Caki2 (cell line): ENCODE measurements at regions not wholly inside any gene's neighbourhood (a gene's known extent, or its start where the extent isn't known, plus 50 kb on each side); places are given as distances from the start of the nearest gene placed in this dataset.

Experiments
- DNase-seq: peaks from one replicate; pipeline ENCODE4 v3.0.0-alpha.2; 2015; ENCODE audit warnings: low read depth
- in situ Hi-C: cut with HindIII; loops from 2 replicates; pipeline ENCODE4 v1.10.0; 2016; ENCODE audit warnings: low sequenced_read_pairs, low pct_unique_long_range_greater_than_20kb, mixed read lengths

GRCh38 chr16:86632206-86632605 is 53.9 kb downstream of the FOXL1 start:
- in situ Hi-C loops: no loop called here
- no peak for DNase-seq

GRCh38 chr16:86632944-86633343 is 54.6 kb downstream of the FOXL1 start:
- in situ Hi-C loops: no loop called here

GRCh38 chr16:86634292-86634691 is 55.9 kb downstream of the FOXL1 start:
- in situ Hi-C loops: no loop called here
- DNase-seq: no peak

More at GRCh38 chr16:86632944-86633343, 54.6 kb downstream of the FOXL1 start:
- DNase-seq: no peak

GRCh38 chr16:86635176-86635876 is 57.0 kb downstream of the FOXL1 start:
- in situ Hi-C loops: no loop called here
- no peak for DNase-seq

GRCh38 chr16:86635926-86636325 is 57.6 kb downstream of the FOXL1 start:
- DNase-seq: no peak
- in situ Hi-C loops: no loop called here

GRCh38 chr16:86637744-86638143 is 59.4 kb downstream of the FOXL1 start:
- in situ Hi-C loops: no loop called here
- DNase-seq: no peak

- in situ Hi-C loops: no loop called here
- no peak for DNase-seq
Measured at GRCh38 chr16:86638642-86639041, 60.3 kb downstream of the FOXL1 start.

GRCh38 chr16:86639354-86639753 is 61.0 kb downstream of the FOXL1 start:
- in situ Hi-C loops: no loop called here
- DNase-seq: no peak

GRCh38 chr16:86640265-86640843 is 62.0 kb downstream of the FOXL1 start:
- DNase-seq: no peak
- in situ Hi-C loops: no loop called here

GRCh38 chr16:86642087-86642486 is 63.7 kb downstream of the FOXL1 start:
- in situ Hi-C loops: no loop called here
- peak; percentile 34 for DNase-seq

- in situ Hi-C loops: no loop called here
- no peak for DNase-seq
Measured at GRCh38 chr16:86643671-86644070, 65.3 kb downstream of the FOXL1 start.

- no peak for DNase-seq
- in situ Hi-C loops: no loop called here
Measured at GRCh38 chr16:86647561-86647960, 69.2 kb downstream of the FOXL1 start.

- in situ Hi-C loops: no loop called here
- DNase-seq: no peak
Measured at GRCh38 chr16:86649875-86650274, 71.5 kb downstream of the FOXL1 start.

- in situ Hi-C loops: no loop called here
Measured at GRCh38 chr16:86651013-86651627, 72.8 kb downstream of the FOXL1 start.

GRCh38 chr16:86651823-86652222 is 73.5 kb downstream of the FOXL1 start:
- DNase-seq: no peak
- in situ Hi-C loops: no loop called here

More at GRCh38 chr16:86651013-86651627, 72.8 kb downstream of the FOXL1 start:
- no peak for DNase-seq

GRCh38 chr16:86653285-86654006 is 75.1 kb downstream of the FOXL1 start:
- DNase-seq: no peak
- in situ Hi-C loops: no loop called here

- in situ Hi-C loops: no loop called here
Measured at GRCh38 chr16:86657972-86658371, 79.6 kb downstream of the FOXL1 start.

GRCh38 chr16:86660623-86661022 is 82.3 kb downstream of the FOXL1 start:
- no peak for DNase-seq
- in situ Hi-C loops: no loop called here

More at GRCh38 chr16:86657972-86658371, 79.6 kb downstream of the FOXL1 start:
- no peak for DNase-seq

- no peak for DNase-seq
- in situ Hi-C loops: no loop called here
Measured at GRCh38 chr16:86661706-86662105, 83.4 kb downstream of the FOXL1 start.
